Transverse colon (tissue), 3 donors: ENCODE measurements at regions not wholly inside any gene's neighbourhood (a gene's known extent, or its start where the extent isn't known, plus 50 kb on each side); places are given as distances from the start of the nearest gene placed in this dataset.

Source experiments
- POLR2A ChIP-seq: fragments of 450-650 bp; IDR thresholded peaks from one replicate; pipeline ENCODE4 v1.6.1; 2016; ENCODE audit warnings: antibody characterized with exemption, mild to moderate bottlenecking, moderate library complexity
- TF ChIP-seq, protein P1 (sequence below), 5 experiments: fragments of 200-600 bp in 3 of 5; fragments of 450-650 bp in 2 of 5; sonication (generic) in 3 of 5; IDR thresholded peaks; 1 replicate in 2 of 5; 2 replicates in 3 of 5; pipeline ENCODE4 v1.5.1; 2016 to 2017; ENCODE audit warnings: antibody characterized with exemption in 5 of 5, inconsistent platforms in 3 of 5, mild to moderate bottlenecking in 2 of 5, moderate library complexity in 1 of 5

DNA sequence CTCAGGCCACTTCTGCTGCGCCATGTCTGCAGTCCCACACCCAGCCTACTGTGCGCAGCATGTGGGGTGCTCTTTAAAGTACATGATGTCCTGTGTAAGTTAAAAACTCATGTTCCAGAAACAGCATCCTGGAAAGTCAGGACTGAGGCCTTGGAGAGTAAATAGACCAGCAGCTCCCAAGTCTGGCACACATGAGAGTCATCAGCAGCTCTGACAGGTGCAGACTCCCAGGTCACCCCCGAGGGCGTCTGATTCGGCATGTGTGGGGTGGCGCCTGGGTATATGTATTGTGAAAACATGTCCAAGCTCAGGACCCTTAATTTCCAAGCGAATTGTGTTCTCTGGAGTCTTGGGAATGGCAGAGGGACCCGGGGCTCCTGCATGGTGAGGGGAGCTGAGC lies 120.1 kb upstream of the RUNX3 start:
- TF ChIP-seq, protein P1, sequence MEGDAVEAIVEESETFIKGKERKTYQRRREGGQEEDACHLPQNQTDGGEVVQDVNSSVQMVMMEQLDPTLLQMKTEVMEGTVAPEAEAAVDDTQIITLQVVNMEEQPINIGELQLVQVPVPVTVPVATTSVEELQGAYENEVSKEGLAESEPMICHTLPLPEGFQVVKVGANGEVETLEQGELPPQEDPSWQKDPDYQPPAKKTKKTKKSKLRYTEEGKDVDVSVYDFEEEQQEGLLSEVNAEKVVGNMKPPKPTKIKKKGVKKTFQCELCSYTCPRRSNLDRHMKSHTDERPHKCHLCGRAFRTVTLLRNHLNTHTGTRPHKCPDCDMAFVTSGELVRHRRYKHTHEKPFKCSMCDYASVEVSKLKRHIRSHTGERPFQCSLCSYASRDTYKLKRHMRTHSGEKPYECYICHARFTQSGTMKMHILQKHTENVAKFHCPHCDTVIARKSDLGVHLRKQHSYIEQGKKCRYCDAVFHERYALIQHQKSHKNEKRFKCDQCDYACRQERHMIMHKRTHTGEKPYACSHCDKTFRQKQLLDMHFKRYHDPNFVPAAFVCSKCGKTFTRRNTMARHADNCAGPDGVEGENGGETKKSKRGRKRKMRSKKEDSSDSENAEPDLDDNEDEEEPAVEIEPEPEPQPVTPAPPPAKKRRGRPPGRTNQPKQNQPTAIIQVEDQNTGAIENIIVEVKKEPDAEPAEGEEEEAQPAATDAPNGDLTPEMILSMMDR (IDR thresholded peaks at IDR 0.05), result no peak
- no peak for TF ChIP-seq POLR2A
